Retina (tissue), 1 donor: ENCODE measurements at regions not wholly inside any gene's neighbourhood (a gene's known extent, or its start where the extent isn't known, plus 50 kb on each side); places are given as distances from the start of the nearest gene placed in this dataset.

Experiments
- DNase-seq: peaks from one replicate; pipeline ENCODE4 v3.0.0-alpha.2; 2016

DNA sequence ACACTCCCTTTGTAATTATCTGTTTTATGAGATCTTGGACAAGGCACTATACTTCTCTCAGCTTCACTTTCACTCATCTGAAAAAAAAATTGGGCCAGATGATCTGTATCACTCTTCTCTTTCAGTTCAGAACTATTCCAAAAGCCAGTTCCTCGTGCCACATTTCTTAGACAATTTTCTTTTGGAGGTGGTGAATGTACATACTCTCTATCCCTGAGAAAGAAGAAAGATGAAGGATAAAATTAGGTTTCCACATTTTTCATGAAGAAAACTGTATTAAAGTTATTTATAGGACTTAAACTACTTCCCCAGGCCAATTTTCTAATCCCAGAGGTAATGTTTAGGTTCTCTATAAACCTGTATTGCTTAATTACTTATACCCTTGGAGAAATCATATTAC, 171.6 kb downstream of the SLC6A15 start:
- DNase-seq = no peak

DNA sequence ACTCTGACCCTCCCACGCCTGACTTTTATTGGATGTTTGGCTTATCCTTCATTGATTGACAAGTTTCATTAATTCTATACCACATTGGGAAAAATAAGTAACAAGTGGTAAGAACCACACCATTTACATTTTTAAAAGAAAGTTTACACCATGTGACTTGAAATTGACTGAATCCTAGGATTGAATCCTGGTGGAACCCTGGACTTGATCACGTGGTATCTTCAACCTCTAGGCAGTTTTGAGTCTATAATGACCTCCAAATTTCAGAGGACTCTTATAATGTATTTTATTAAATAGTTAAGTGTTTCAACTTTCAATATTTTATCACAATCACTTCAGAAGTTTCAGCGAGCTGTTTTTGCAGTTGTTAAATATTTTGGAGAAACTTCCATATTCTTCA, 172.0 kb downstream of the SLC6A15 start:
- DNase-seq = no peak

DNA sequence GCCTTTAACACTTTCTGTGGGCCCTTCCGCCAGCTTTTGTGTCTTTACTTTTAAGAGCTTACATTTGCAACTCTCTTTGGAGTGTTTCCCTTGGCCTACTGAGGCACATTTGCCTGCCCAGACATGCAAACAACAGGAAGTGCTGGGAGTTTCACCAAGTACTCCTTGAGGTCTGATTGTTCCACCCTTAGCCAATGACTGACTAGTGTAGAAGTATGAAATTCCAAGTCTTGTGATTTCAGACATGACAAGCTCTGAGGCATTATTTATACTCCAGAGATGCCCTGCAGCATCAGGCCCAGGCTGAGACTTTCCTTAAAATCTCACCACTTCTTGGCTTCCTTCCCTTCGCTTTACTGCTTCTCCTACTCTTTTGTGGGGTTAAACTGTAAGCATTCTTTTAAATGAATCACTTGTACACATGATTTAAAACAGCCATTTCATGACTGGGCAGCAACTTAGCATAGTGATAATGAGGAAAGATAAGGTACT, 174.1 kb downstream of the SLC6A15 start:
- DNase-seq = no peak

DNA sequence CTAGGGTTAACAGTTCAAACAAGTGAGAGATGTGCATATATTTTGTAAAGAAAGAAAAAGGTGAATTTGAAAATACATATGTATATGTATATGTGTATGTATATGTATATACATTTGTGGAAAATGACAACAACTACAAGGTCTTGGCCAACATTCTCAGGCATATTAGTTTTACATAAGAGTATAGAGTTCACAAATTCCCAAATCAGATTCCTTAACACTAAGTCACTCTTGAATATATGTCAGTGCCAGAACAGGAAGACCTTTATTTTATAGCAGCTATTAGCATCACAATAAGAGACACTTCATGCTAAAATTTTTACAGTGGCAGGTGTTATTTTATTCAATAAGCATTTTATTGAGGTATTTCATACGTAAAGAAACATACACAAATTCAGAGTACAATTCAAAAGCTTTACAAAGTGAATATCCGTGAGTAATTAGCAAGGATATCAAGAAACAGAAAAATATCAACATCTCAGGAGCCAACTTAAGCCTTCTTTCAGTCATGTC, 179.7 kb downstream of the SLC6A15 start:
- DNase-seq = no peak

DNA sequence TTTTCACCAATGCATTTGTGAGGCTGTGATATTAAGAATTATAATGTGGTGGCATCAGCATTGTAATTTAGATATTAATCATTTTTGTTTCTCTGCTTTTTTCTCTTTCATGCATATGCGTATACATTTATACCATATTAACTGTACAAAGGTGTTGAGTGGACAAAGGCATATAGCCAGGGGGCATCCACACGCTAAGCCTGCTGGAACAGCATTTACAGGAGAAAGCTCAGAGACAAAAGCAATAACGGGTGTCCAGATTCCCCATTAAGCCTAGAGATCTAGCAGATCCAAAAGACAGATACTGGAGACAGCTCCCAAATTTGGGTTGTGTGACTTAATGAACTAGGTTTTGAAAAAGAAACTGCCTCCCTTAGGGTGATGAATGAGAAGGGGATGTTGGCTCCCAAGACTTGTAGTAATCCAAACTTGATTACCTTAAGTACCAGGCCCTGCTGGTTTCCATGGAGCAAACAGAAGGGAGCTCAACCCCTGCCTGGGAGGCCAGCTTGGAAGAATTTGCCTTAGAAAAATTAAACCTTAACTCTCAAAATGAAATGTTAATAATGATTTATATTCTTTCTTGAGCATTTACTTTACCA, 181.9 kb downstream of the SLC6A15 start:
- DNase-seq = no peak

DNA sequence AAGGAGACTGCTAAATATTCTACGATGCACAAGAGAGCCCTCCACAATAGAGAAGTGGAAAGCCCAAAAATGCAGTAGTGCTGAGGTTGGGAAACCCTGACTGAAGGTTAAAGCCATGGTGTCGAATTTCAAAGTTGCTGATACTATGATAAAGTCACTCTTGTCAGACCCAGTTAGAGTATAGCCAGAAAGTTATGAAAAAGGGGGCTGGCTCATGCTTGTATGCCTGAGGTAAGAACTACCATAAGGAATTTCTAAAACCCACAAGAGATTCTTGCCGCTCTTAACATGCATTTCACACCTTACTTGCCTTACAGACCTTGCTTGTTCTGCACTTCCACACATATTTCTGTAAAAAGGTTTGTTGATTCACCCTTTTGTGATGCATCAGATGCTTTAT, 184.6 kb downstream of the SLC6A15 start:
- no peak for DNase-seq

DNA sequence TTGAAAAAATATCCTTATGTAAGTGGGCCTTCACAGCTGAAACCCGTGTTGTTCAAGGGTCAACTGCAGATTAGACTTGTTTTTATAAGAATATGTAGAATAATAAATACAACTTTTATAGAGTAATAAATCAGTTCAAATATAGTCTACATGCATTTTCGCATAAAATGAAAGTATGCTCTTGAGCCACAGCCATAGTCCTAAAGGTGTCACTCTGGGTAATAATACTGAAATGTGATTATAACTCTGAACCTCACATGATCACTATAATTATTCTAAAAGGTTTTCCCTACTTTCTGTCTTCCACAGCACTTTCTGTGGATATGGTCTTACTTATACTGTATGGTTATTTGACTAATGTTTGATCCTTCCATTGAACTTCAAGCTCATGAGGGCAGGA, 185.8 kb downstream of the SLC6A15 start:
- no peak for DNase-seq

DNA sequence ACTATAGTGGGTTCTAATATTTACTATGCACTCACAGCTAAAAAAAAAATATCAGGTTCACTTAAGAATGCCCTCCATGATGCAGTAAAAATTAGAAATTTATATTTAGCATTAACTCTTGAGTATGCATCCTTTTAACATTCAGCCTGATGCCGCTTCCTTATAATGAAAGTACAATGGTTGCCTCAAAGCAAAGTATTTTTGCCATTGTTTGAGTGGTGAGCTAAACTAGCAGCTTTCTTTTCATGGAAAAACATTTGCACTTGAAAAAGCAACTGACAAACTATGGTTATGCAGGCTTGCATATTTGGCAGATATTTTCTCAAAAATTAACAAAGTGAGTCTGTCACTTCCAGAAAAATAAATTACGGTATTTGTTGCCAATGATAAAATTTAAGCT, 188.6 kb downstream of the SLC6A15 start:
- no peak for DNase-seq

DNA sequence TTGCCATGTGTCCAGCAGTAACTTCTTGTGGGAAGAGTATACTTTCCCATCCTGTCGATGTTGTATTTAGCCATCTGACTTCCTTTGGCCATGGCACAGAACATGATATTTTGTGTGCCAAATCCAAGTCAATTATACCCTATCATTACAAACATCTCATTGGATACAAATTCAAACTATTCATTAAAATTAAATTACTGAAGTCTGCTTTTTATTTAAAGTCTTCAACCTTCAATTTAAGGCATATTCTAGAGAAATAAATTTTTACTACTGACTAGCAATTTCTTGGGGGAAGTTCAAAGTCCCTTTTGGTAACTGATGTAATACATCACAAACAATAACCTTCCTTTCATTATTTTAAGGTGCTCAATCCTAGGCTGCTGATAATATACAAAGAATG, 192.6 kb downstream of the SLC6A15 start:
- DNase-seq = no peak

DNA sequence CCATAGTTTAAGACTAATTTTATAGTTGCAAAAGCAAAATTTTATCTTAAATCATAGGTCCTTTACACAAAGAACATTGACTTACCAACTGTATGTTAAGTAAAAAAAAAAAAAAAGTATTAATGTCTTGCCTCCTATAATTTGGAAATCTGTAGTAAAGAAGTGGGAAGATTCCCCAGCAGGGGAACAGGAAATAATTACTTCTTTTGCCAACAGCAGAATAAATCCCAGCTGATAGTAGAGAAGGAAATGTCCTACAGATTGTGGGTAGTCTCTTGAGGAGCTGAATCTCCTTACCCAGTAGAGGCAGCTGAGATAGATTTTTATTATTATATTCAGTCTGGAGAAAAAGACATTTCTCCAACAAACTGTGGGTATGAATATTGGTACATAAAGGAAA, 193.7 kb downstream of the SLC6A15 start:
- DNase-seq = no peak

DNA sequence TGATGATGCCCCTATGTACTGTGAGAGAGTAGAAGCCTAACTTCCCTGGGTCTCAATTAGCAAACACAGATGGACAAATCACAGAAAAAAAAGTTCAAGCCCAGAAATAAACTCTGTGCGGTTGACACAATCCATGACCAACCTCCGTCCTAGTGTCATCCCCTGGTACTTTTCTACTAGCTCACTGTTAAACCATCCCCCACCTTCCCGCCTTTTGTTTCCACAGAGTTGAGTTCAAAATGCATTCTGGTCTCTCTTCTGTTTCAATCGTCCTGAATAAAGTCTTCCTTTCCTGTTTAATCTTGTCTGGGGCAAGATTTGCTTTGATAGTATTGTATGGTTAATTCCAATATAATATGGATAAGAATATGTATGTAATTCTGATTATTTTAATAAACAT, 199.9 kb downstream of the SLC6A15 start:
- no peak for DNase-seq

DNA sequence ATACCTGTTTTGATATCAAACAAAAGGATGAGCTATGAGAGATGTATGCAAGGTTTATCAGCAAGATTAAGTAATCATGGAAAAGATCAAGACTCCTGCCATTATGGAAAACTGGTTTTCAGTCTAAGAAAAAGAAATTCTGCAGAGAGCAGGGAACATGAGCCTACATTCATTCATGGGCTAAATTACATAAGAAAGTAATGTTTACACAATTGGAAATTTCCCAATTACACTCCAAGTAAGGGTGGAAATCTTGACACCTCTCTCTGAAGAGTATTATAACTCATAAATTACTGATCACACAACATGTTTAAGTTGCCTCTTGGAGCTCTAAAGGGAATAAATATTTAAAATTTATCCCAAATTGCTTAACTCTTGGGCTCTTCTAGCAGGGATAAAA, 206.2 kb downstream of the SLC6A15 start:
- DNase-seq = no peak

DNA sequence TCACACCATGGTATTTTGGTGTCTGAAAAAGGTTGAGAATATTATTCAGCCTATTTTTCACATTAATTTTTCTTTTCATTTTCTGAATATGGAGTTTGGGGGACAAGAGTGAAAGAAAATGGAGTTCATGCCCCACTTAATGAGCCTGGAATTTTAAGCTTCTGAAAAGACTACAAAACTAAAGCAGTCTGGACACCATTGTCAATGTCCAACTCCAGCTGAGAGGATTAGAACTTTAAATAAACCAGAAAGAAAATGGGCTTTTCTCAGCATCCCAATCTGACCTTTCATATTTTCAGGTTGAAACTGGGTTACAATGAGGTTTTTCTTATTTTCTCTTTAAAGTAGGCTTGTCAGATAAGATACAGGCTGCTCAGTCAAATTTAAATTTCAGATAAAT, 207.7 kb downstream of the SLC6A15 start:
- peak; percentile 24 for DNase-seq

DNA sequence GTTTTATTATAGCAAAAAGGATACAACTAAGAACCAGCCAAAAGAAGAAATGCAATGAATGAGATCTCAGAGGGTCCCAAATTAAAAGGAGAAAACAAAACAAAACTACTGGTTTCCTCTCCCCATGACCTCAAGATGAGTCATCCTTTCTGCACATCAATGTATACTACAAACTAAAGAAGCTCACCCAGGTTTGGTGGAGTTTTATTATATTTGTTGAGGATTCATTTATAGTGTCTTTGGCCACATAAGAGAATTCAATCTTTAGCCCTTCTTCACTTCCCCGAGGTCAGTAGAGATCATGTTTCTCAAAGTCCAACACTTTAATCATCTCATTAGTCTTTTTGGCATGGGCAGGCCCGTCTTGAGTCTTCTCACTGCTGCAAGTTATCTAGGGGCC, 210.6 kb downstream of the SLC6A15 start:
- DNase-seq = no peak

DNA sequence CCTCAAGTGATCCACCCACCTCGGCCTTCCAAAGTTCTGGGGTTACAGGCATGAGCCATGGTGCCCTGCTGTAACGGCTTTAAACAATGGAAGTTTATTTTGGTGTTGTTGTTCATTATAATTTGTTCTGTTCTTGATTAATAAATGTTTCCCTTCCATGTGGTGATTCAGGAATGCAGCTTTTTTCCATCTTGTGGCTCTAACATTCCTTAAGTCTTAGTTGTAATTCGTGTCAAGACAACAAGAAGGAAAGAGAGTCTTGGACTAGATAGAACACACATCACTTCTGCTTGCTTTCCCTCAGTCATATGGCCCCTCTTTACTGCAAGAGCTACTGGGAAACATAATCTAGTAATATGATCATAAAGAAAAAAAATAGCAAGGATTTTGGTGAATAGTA, 211.6 kb downstream of the SLC6A15 start:
- no peak for DNase-seq

DNA sequence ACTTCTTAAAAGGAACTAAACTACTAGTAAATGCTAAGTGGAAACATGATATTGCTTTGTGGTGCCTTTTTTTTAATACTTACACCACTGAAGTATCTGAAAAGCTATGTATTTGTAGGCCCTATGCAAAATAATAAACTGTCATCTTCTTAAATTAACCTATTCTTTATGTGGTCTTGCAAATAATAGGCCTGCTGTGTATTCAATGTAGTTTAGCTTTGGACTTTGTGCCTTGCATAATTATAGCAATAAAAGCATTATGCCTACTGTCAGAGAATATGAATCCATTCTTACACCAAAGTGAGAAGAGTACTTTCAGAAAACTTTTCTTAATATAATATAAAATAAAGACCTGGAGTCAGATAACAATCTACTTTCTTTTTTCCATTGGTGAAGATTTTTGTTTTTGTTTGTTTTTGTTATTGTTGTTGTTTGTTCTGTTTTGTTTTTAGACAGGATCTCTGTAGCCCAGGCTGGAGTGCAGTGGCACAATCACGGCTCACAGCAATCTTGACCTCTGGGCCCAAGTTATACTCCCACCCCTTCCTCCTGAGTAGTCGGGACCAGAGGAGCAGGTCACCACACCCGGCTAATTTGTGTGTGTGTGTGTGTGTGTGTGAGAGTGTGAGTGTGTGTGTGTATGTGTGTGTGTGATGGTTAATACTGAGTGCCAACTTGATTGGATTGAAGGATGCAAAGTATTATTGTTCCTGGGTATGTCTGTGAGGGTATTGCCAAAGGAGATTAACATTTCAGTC, 213.8 kb downstream of the SLC6A15 start:
- no peak for DNase-seq

DNA sequence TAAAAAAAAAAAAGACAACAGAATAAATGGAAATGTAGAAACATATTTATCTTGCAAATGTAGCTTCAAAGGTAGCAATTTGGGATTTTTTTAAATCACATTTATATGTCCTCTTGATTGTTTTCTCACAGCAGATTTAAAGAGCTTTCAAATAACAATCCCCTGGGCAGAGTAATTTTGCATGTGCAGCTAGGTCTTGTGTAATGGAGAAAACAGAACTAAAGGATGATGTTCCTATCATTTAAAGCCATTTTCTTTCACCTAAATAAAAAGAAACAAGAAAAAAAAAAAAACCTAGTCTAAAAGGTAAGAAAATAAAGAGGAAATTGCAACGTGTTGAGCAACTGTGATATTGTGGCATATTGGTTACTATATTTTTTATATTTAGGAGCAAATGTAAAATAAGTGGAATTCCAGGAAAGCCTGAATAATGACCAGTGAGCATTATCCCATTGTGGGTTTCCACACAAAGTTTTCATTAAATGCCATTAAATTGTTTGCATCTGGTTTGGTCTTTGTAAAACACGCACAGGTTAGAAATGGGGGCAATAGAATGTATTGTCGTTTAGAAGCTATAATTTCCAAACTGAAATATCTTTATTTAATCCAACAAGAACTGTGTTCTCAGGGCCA, 215.6 kb downstream of the SLC6A15 start:
- DNase-seq = no peak

DNA sequence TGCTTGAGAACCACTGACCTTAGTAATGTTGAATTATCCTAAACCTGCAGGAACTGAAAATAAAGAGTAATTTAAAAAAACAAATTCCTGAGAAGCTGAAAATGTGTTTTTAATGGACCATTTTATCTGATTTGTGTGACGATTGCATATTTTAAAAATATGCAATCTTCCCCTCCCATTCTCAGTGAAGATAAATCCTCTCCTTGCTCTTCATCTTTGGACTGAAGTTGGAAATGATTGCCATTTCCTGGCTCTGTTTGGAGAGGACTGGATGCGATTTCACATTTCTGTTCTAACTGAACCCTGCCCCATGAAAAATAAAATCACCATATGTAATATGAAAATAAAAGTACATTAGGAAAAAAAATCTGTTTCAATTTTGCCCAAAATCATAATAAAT, 216.3 kb downstream of the SLC6A15 start:
- DNase-seq = no peak

DNA sequence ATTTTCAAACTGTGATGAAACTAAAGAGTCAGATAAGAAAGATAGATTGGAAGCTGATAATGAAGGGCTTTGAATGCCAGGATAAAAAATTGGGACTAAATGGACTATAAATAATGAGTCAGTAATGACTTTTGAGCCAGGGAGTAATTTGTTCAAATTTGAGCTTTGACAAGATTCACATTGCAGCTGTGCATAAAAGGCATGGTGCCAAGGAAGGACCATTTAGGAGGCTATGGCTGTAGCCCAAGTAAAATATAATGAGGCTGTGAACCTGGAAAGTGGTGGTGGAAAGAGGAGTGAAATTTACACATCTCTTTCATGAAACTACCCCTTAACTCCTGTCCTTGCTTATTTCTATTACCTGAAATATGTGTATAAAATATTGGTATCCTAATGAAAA, 218.5 kb downstream of the SLC6A15 start:
- DNase-seq = no peak

DNA sequence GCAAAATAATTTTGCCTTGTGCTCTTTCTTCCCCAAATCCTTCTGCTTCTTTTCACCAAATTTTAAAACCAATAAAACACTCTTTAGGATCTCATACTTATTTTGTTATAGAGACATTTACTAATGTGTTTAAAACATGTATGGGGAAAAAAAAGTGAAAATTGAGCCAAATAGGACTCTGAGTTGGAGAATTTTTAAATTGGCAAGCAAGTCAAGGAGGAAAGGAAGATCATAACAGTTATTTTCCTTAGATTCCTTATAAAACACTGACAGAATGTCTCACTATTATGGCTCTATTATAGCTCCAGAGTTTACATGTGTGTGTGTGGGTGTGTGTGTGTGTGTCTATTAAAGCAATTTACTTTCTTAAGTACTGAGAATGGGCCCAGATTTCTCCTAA, 220.5 kb downstream of the SLC6A15 start:
- no peak for DNase-seq

DNA sequence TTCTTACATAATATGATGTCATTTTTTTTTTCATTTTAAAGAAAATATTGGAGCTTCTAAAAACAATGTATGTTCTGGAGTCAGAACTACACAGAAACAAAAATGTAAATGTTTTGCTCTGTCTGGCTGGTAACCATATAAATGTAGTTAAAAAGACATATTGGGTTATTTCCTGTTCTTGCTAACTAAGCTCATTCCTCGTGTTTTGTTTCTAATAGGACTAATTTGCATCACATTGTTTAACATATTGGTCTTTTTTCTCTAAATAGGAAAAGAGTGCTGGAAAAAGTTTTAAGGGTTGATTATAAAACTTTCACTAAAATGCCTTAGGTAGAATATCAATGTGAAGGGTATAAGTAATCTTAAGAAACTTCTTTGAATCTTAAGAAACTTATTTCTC, 221.3 kb downstream of the SLC6A15 start:
- DNase-seq = no peak

DNA sequence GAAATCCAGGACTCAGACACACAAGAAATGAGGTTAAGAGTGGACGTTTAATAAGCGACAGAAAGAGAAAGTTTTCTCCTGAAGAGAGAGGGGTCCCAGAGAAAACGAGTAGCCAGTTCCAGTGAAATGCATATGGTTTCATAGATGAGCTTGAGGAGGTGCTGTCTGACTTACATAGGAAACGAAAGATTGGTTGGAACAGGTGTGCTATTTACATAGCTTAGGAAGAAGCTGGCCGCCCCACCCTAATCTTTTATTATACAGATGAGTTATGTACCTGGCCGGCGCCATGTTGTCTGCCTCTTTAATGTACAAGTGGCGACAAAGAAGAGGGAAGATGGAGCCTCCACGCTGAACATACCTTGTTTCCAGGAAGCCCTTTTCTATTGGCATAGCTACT, 223.0 kb downstream of the SLC6A15 start:
- no peak for DNase-seq

DNA sequence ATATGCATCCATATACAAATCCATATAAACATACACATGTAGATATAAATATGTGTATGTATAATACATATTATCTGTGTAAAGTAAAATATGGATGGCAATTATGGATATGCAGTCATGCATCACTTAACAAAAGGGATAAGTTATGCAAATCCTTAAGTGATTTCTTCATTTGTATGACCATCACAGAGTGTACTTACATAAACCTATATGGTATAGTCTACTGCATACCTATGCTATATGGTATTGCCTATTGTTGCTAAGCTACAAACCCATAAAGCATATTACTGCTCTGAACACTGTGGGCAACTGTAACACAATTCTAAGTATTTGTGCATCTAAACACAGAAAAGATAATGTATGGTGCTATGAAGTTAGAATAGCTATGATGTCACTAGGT, 227.2 kb downstream of the SLC6A15 start:
- DNase-seq = no peak

DNA sequence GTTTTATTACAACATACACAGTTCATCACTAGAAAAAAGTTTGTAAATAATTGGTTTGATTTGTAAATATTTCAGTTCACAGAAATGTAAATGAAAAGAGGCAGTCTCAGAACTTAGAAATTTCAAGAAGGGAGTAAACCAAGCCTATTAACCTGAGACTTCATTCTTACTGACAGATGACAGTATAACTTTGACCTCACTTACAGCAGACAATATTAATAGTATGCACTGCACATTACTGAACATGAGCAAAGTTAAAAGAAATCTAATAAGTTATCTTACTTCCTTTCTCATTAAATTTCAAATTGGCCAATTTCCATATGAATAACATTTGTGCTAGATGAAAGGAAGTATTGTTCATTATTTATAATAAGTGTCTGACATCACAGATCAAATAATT, 235.8 kb downstream of the SLC6A15 start:
- no peak for DNase-seq
